Fibroblast of villous mesenchyme (primary cell): ENCODE measurements at regions not wholly inside any gene's neighbourhood (a gene's known extent, or its start where the extent isn't known, plus 50 kb on each side); places are given as distances from the start of the nearest gene placed in this dataset.

Experiments used
- DNase-seq: peaks from one replicate; pipeline ENCODE4 v3.0.0-alpha.2; 2010; ENCODE audit warnings: low read depth
- H3K4me3 ChIP-seq: 2 replicates; pipeline ENCODE4 v1.5.1; 2011; ENCODE audit warnings: low read depth, mild to moderate bottlenecking, low read length
- TF ChIP-seq, protein P1 (sequence below): IDR thresholded peaks from 2 replicates; pipeline ENCODE4 v1.5.1; 2012; ENCODE audit warnings: low read depth, mild to moderate bottlenecking, low read length; ENCODE audit not compliant: insufficient read depth

DNA sequence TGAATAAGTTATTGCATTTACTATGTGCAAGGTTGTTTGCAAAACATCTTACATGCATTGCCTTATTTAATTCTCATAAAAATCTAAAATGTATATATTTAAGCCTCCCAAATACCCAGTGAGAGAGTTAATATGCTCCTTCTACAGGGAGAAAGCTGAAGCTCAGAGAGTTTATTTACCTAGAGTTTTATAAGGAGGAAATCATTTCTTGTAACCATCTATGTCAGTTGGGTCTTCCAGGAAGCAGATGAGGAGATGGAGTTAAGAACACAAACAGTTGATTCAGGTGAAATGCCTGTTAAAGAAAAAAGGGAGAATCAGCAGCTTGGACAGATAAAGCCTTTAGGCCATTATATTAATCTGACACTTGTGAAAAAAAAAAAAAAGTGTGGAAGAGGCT lies 62.6 kb upstream of the DHX40 start:
- H3K4me3 ChIP-seq, result no peak overlapping the region
- TF ChIP-seq, protein P1, sequence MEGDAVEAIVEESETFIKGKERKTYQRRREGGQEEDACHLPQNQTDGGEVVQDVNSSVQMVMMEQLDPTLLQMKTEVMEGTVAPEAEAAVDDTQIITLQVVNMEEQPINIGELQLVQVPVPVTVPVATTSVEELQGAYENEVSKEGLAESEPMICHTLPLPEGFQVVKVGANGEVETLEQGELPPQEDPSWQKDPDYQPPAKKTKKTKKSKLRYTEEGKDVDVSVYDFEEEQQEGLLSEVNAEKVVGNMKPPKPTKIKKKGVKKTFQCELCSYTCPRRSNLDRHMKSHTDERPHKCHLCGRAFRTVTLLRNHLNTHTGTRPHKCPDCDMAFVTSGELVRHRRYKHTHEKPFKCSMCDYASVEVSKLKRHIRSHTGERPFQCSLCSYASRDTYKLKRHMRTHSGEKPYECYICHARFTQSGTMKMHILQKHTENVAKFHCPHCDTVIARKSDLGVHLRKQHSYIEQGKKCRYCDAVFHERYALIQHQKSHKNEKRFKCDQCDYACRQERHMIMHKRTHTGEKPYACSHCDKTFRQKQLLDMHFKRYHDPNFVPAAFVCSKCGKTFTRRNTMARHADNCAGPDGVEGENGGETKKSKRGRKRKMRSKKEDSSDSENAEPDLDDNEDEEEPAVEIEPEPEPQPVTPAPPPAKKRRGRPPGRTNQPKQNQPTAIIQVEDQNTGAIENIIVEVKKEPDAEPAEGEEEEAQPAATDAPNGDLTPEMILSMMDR, result no peak
- DNase-seq, result no peak

DNA sequence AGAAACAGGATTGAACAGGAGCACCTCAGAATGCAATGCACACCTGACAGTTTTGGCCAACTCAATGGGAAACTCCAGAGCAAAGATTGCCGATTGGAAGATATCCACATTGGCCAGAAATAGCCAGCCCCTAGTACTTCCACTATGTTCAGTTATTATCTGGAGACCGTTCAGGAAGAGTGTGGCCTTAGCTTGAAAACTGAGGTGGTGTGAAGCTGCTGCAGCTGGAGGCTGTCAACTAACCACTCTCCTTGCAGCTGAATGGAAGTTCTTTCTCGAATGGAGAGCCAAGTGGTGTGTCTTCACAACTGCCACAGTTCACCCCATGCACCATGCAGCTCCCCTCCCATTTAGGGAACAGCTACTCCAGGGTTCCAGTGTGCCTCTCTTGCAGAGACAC lies 61.9 kb upstream of the DHX40 start:
- H3K4me3 ChIP-seq, result no peak overlapping the region
- TF ChIP-seq, protein P1, result no peak
- DNase-seq, result no peak

DNA sequence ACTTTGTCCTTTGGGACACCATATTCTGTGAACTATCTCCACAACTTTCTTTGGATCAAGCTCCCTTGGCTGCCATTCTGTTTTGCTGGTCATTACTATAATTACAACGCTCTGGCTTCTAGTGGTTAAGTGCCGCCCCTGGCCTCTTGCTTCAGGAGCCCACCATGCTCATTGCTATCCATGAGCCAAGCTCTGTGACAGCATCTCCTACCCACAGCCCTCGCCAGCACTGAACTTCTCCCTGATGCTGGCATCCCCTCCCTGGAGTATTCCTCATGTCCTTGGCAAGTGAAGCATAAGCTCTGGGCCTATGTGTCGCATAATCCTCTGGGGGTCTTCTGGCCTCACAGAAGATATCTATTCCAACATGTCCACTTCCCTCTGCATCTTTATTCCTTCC lies 60.6 kb upstream of the DHX40 start:
- TF ChIP-seq, protein P1, result no peak
- DNase-seq, result no peak

DNA sequence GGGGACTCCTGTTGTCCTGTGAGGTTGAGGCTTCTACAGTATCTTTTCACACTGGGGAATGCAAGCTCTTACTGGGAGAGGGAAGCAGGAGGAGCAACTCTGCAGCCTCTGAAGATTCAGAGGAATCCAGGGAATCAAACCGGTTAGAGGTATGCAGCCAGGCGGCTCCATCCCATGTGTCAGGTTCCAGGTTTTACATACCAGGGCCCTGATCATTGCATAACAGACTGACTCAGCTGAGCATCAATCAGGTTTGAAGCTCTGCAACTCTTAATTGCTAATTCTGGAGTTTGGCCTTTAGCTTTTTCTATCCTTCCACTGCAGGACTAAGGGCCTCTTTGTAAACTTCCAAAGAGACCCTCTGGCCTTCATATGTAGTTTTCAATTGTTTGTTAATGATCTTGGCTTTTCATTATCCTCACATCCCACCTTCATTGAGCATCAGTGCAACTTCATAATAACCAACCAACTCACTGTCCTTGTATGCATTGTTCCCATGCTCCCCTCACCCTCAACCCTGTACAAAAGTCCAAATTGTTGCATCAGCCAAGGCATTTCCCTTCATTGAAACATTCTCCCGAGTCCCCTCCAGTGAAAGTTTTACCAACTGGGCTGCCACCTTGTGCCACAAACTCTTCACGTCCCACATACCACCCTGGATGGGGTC lies 59.7 kb upstream of the DHX40 start:
- no peak for DNase-seq
- H3K4me3 ChIP-seq, result no peak overlapping the region

More for the DNA sequence above, 60.6 kb upstream of the DHX40 start:
- no peak overlapping the region for H3K4me3 ChIP-seq

DNA sequence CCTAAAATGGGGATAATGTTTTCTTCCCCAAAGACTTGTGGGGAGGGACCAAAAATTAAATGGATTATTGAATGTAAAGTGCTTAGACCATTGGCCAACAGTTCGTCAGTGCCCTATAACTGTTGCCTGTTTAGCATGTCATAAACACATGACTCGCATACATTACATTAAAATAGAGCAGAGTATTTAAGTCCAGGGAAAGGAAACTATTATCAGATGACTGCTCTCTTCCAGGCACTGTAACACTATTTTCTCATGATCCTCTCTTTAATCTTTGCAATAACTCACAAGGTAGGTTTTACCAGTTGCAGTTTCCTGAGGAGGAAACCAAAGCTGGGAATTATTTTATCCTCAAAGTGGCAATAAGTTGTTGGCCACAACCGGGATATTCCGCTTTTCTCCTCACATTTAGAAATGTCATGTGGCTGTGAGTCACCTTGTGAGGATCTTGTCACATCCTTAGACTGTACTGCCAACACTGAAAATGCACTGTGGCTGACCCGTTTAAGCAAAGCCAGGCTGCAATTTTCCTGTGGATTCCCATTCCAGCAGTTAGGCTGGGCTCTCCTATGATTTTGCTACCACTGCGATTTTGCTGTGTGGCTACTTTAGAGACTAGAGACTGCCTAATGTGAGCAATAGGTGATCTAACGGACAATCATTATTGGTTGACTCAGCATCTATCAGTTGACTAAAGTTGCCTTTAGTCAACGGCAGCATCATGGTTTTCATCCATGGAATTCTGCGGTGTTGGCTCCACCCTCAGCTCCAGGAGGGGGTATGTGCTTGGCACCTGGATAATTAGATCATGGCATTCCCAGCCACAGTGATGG lies 58.3 kb upstream of the DHX40 start:
- TF ChIP-seq, protein P1, result no peak
- no peak overlapping the region for H3K4me3 ChIP-seq
- DNase-seq, result peak; percentile 16

More for the DNA sequence above, 59.7 kb upstream of the DHX40 start:
- TF ChIP-seq, protein P1, result no peak

DNA sequence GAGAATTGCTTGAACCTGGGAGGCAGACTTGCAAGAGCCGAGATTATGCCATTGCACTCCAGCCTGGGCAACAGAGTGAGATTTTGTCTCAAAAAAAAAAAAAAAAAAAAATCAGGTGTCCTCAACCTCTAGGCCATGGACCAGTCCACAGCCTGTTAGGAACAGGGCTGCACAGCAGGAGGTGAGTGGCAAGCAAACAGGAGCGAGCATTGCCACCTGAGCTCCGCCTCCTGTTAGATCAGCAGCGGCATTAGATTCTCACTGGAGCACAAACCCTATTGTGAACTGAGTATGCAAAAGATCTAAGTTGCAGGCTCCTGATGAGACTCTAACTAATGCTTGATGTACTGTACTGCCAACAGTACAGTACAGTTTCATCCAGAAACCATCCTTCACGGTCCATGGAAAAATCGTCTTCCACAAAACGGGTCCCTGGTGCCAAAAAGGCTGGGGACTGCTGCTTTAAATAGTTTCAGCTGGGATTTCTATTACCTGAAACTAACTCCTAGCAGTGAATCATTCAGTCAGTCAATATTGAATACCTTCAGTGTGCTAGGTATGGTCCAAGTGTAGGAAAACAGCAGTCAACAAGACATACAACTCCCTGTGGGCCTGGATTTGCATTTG lies 56.3 kb upstream of the DHX40 start:
- TF ChIP-seq, protein P1, result no peak
- no peak for DNase-seq
- H3K4me3 ChIP-seq, result no peak overlapping the region
